GM21390 (cell line): ENCODE measurements at regions not wholly inside any gene's neighbourhood (a gene's known extent, or its start where the extent isn't known, plus 50 kb on each side); places are given as distances from the start of the nearest gene placed in this dataset.

Source experiments
- ATAC-seq: cut with Tn5 transposase; IDR thresholded peaks from one replicate; pipeline ENCODE4 v1.9.1; 2021; ENCODE audit not compliant: unreplicated experiment

DNA sequence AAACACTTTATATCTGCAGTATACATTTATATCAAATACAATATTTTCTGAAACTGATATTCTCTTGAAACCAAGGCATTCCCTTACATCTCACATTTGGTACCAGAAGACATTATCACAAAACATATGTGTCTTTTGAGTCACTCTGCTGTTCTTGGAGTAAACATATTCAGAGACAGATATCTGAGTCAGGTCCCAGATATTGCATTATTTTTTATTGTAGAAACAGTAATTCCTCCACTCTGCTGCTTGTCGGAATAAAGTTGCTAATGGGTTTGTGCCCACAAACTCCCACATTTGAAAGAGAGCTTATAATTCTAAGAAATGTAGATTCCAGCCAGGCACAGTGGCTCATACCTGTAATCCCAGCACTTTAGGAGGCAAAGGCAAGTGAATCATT, 261.1 kb upstream of the DAPK1 start:
- no peak for ATAC-seq

- ATAC-seq: no peak
Measured at GRCh38 chr9:87237336-87237735, 260.3 kb upstream of the DAPK1 start.

GRCh38 chr9:87238545-87238944, 259.1 kb upstream of the DAPK1 start:
- ATAC-seq: no peak

DNA sequence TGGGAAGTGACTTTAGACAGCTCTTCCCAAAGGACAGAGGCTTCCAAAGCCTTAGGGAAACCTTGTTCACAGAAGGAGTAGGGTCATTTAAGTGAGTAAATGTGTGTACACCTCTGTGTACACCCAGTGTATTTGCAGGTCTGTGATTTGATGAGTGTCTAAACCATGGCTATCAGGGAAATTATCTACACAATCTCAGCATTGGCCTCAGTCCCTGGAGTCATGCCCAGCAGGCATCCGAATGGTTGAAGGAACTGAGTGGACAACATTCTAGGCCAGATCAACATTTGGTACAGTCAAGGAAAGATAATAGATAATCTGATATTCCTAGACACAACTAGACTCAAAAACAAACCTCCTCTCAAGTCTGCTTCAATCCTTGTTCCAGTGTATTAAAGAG, 258.4 kb upstream of the DAPK1 start:
- ATAC-seq: no peak

- no peak for ATAC-seq
Measured at GRCh38 chr9:87243602-87244001, 254.1 kb upstream of the DAPK1 start.

DNA sequence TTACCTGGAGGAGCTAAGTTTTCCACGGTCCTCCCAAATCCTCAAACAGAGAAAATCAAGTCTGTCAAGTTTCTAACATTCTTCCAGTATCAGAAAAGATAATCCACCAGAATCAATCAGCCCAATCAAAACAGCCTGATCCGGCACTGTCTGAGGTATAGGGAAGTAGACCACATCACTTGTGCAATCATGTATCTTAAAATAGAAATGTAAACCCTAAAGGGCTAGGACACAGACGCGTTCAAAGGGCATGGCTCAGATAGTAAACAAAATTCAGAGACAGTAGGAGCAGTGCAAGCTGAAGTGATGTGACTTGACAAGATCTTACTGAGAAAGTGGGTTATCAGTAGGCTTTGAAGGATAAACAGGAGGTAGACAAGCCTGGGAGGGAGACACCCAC, 252.4 kb upstream of the DAPK1 start:
- no peak for ATAC-seq

GRCh38 chr9:87247097-87247496, 250.6 kb upstream of the DAPK1 start:
- ATAC-seq: no peak

DNA sequence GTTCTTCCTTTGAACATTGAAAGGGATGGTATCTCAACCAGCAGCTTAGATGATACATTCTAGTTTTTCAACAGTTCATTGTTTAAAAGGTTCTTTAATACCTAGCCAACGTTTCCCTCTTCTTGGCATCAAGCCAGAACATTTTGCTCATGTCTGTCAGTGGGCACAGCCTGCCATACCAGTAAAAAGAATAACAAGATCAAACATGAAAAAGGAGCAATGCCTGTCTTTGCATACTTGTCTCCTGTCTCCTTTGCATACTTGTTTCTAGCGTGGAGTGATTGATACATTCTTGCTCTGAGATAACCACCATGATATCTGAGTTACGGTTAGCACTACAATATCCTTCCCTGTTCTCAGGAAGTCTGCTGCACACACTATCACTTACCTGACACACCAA, 248.6 kb upstream of the DAPK1 start:
- no peak for ATAC-seq

- ATAC-seq: no peak
Measured at GRCh38 chr9:87250205-87250604, 247.5 kb upstream of the DAPK1 start.

DNA sequence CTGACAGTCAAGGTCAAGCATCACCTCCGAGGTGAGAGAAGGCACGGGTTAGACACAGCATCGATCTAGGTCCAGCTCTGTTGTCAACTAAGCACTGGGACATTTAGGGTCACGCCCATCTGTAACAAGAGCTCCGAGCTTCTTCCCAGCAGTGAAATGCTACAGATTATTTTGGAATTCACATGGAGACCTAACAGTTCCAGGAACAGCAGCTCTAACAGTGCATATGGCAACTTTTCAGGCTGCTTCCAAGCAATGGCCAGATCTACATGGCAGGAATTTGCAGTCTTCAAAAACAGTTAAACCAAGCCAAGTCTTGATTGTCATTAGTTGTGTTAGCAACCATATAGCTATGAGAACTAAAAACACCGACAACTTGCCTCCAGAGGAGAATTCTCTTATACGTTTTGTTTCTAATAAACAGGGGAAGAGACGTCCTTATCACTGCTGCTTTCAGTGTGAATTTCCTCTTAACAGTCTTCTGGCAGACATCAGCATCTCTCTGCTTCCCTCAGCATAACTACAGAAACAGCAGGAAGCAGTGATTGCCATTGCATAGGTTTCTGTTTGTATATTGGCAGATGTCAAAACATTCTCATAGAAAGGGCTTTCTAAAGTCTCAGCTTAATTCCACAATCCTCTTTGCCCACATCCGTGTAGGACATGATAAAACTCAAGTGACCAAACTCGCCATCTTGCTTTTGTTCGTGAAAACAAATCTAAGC, 242.1 kb upstream of the DAPK1 start:
- no peak for ATAC-seq

- ATAC-seq: no peak
Measured at GRCh38 chr9:87256973-87257372, 240.7 kb upstream of the DAPK1 start.

GRCh38 chr9:87259543-87260518, 237.8 kb upstream of the DAPK1 start:
- ATAC-seq: no peak

DNA sequence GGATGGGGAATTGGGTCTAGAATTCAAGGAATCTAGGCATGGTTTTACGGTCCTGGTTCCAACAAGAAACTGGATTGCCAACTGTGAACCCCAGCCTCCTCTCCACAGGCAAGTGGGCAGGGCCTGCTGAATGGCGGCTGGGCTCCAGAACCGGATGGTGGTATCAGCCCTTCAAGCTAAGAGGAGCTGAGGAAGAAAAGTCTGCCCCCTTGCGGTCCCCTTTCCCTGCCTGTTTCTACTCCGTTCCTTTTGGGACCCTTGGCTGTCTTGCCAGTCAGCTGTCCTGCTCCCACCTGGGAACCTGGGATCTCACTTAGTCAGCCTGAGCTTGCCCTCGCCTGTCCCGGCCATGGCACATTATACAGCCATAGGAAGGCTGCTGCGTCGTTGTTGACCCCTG, 234.4 kb upstream of the DAPK1 start:
- no peak for ATAC-seq

DNA sequence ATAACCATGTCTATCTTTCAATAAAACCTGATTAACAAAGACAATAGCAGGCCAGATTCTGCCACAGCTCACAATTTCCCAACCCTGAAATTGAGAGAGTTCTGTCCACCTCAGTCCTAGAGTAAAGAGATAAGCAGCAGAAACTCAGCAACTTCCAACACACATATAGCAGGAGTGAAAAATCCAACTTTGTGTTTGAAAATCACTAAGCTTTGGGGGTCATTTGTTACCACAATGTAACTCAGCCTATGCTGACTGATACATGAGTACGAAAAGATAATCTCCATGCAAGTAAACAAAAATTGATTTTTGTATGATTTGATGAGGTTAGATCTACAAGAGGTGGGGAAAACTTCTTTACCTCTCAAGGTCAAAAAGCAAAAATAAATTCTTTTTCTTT, 231.0 kb upstream of the DAPK1 start:
- ATAC-seq: no peak

GRCh38 chr9:87267251-87268070, 230.2 kb upstream of the DAPK1 start:
- ATAC-seq: no peak

GRCh38 chr9:87269296-87270176, 228.1 kb upstream of the DAPK1 start:
- ATAC-seq: no peak

DNA sequence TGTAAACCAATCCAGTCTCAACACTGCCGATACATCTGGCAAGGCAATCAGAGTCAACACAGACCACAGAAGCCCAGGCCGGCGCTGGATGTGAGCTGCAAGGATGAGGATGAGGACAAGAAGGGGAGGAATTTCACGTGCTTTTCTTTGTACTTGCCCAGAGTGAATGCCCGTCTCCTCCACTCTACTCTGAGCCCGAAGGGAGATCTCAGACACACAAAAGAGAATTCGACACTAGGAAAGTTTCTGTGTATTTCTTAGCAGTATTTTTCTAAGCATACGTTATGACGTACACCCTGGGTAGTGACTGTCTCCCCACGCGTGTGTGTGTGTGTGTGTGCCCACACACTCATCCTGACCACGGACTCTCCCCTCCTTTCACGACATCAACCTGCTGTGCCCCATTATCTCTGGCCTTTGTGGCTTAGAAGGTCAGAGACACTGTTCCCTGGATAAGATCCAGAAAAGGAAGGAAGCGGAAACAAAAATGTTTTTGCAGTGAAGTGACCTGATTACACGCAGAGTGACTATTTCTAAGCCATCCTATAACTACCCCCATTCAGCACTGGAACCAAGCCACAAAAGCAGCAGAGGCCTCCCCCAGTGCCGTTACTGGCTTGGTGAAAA, 227.3 kb upstream of the DAPK1 start:
- ATAC-seq: no peak

DNA sequence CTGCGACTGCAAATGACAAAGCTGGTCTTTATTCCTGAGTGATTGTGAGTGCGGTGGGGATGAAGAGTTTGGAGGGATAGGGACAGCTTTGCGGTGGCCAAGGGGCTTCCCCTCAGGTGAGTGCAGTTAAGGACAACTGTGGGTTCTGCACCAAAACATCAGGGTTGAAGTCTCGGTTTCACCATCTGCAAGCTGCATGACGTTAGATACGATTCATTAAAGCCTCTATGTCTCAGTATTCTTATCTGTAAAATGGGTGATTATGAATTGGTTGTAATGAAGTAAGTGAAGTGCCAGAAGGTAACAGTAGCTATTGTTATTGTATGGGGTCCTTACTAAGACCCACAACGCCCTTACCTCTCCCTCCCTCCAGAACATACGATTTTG, 226.8 kb upstream of the DAPK1 start:
- no peak for ATAC-seq

GRCh38 chr9:87271696-87272477, 225.8 kb upstream of the DAPK1 start:
- ATAC-seq: no peak
